HepG2 (cell line): ENCODE measurements at regions not wholly inside any gene's neighbourhood (a gene's known extent, or its start where the extent isn't known, plus 50 kb on each side); places are given as distances from the start of the nearest gene placed in this dataset.

ENCODE experiments used
- ATAC-seq: fragments of 200-7000 bp; cut with Tn5 transposase; 3 replicates; pipeline ENCODE4 v1.9.1; 2020; ENCODE audit warnings: mild to moderate bottlenecking, moderate library complexity
- BruUV-seq: library from RNA; stranded (reverse); fragments of 400-500 nt; replicated peaks from 2 replicates; lab custom pipeline; 2021; lab: Mats Ljungman, UMichigan
- CTCF ChIA-PET: fragments of 300-600 bp; formaldehyde crosslinking; extraction: SDS; loops from one replicate; lab custom pipeline; 2021; ENCODE audit warnings: low total read pairs, inconsistent platforms, low intra/inter-chr PET ratio; lab: Yijun Ruan, JAX
- POLR2A ChIA-PET: fragments of 350-600 bp; sonication (Branson Sonifier 250); formaldehyde crosslinking; loops from one replicate; lab custom pipeline; 2020; ENCODE audit warnings: antibody characterized with exemption, inconsistent platforms; lab: Yijun Ruan, JAX
- DNase-seq: peaks from one replicate; pipeline ENCODE4 v3.0.0-alpha.2; 2015; ENCODE audit warnings: low spot score
- FAIRE-seq: peaks from 3 replicates; lab custom pipeline; 2011; peaks lifted over from hg19 to GRCh38; lab: Jason Lieb, UNC
- H2AFZ ChIP-seq: one replicate; pipeline ENCODE4 v1.6.1; 2011; ENCODE audit warnings: low read length, inconsistent platforms
- H3K27ac ChIP-seq: fragments of 300-600 bp; 3 replicates; pipeline ENCODE4 v1.8.0; 2011; ENCODE audit warnings: mixed run types, mild to moderate bottlenecking, mixed read lengths, low read length, inconsistent platforms; ENCODE audit not compliant: insufficient read depth; ENCODE audit errors: extremely low read length
- H3K27me3 ChIP-seq, 2 experiments: fragments of 200-600 bp in 1 of 2; 2 replicates in 1 of 2; 3 replicates in 1 of 2; pipeline versions ENCODE4 v1.6.0 to v1.8.0; 2011; ENCODE audit warnings: low read length in 2 of 2, mild to moderate bottlenecking in 2 of 2, moderate library complexity in 2 of 2, inconsistent platforms in 1 of 2; ENCODE audit not compliant: insufficient read depth in 2 of 2, control insufficient read depth in 1 of 2
- H3K36me3 ChIP-seq, 2 experiments: fragments of 200-600 bp in 1 of 2; replicated peaks in 1 of 2; 2 replicates in 1 of 2; 3 replicates in 1 of 2; pipeline versions ENCODE4 v1.5.1 to v1.8.0; 2011; ENCODE audit warnings: low read length in 2 of 2, inconsistent platforms in 1 of 2; ENCODE audit not compliant: insufficient read depth in 2 of 2, control insufficient read depth in 1 of 2
- H3K4me1 ChIP-seq: 2 replicates; pipeline ENCODE4 v1.5.1; 2012; ENCODE audit warnings: low read length, inconsistent platforms; ENCODE audit not compliant: insufficient read depth
- H3K4me2 ChIP-seq: 2 replicates; pipeline ENCODE4 v1.6.0; 2011; ENCODE audit warnings: low read depth, low read length, inconsistent platforms
- H3K4me3 ChIP-seq, 3 experiments: fragments of 200-600 bp in 1 of 3; sonication (generic), shearing (Covaris generic) in 1 of 3; replicated peaks in 1 of 3; 2 replicates each; pipeline ENCODE4 v1.5.1; 2011 to 2016; ENCODE audit warnings: low read length in 3 of 3, inconsistent platforms in 2 of 3, low read depth in 2 of 3, mild to moderate bottlenecking in 2 of 3, control low read depth in 1 of 3, mixed read lengths in 1 of 3; ENCODE audit not compliant: insufficient read depth in 1 of 3
- H3K79me2 ChIP-seq: one replicate; pipeline ENCODE4 v1.6.1; 2011; ENCODE audit warnings: low read length, inconsistent platforms; ENCODE audit not compliant: insufficient read depth
- H3K9ac ChIP-seq: 2 replicates; pipeline ENCODE4 v1.6.0; 2011; ENCODE audit warnings: mild to moderate bottlenecking, low read depth, low read length, inconsistent platforms; ENCODE audit not compliant: insufficient read depth
- H3K9me3 ChIP-seq: 2 replicates; pipeline ENCODE4 v1.5.1; 2012; ENCODE audit warnings: mild to moderate bottlenecking, low read length
- H4K20me1 ChIP-seq: 2 replicates; pipeline ENCODE4 v1.6.0; 2011; ENCODE audit warnings: inconsistent platforms, mild to moderate bottlenecking, low read length, moderate library complexity; ENCODE audit not compliant: insufficient read depth
- ESRRA ChIP-seq: sonication (generic); formaldehyde crosslinking; IDR thresholded peaks from 2 replicates; pipeline ENCODE4 v1.5.1; 2020; ENCODE audit warnings: mild to moderate bottlenecking, low read depth, missing genetic modification reagents
- FOXO1 ChIP-seq: sonication (generic); formaldehyde crosslinking; IDR thresholded peaks from 2 replicates; pipeline ENCODE4 v1.4.0; 2020; ENCODE audit warnings: missing genetic modification reagents
- MEIS1 ChIP-seq: sonication (generic); formaldehyde crosslinking; IDR thresholded peaks from 2 replicates; pipeline ENCODE4 v1.9.0; 2021; ENCODE audit warnings: mild to moderate bottlenecking, missing genetic modification reagents, moderate library complexity, borderline replicate concordance
- MIER2 ChIP-seq: IDR thresholded peaks from 2 replicates; pipeline ENCODE4 v1.6.1; 2016; ENCODE audit warnings: missing biosample characterization, missing genetic modification reagents
- MTF1 ChIP-seq: sonication (generic); formaldehyde crosslinking; IDR thresholded peaks from 2 replicates; pipeline ENCODE4 v1.5.0; 2020; ENCODE audit warnings: missing genetic modification reagents
- SMAD9 ChIP-seq: sonication (generic); formaldehyde crosslinking; IDR thresholded peaks from 2 replicates; pipeline ENCODE4 v1.5.1; 2020; ENCODE audit warnings: mild to moderate bottlenecking, missing genetic modification reagents
- SP5 ChIP-seq: IDR thresholded peaks from 2 replicates; pipeline ENCODE4 v1.6.1; 2016; ENCODE audit warnings: low read depth, borderline replicate concordance
- TP53 ChIP-seq: sonication (generic); formaldehyde crosslinking; conservative IDR thresholded peaks from 2 replicates; pipeline ENCODE4 v1.4.0; 2020; ENCODE audit warnings: missing genetic modification reagents
- ZFP41 ChIP-seq: sonication (generic); formaldehyde crosslinking; IDR thresholded peaks from 2 replicates; pipeline ENCODE4 v1.4.0; 2020; ENCODE audit warnings: mild to moderate bottlenecking, missing genetic modification reagents, borderline replicate concordance
- ZNF766 ChIP-seq: sonication (generic); formaldehyde crosslinking; IDR thresholded peaks from 2 replicates; pipeline ENCODE4 v1.5.0; 2020; ENCODE audit warnings: missing genetic modification reagents, borderline replicate concordance
- WGBS: methylation state at CpG from one replicate; pipeline ENCODE4 v1.1.6; 2017; ENCODE audit warnings: low lambda C conversion rate; 5-methylcytosine and 5-hydroxymethylcytosine counted together
- in situ Hi-C: cut with HindIII; loops from 2 replicates; pipeline ENCODE4 v1.10.0; 2017; ENCODE audit warnings: low pct_unique_long_range_greater_than_20kb; ENCODE audit not compliant: extremely low pct_ligation_motif_present
- intact Hi-C: fragments of 100-400 bp; cut with micrococcal nuclease; formaldehyde crosslinking; loops from one replicate; pipeline ENCODE4 v1.10.0; 2022; ENCODE audit not compliant: unreplicated experiment
- TF ChIP-seq, protein P1 (sequence below), 2 experiments: sonication (generic) in 1 of 2; formaldehyde crosslinking in 1 of 2; IDR thresholded peaks; 2 replicates each; pipeline versions ENCODE4 v1.6.1 to v1.9.0; 2014 to 2022; ENCODE audit warnings: antibody characterized with exemption in 1 of 2, borderline replicate concordance in 1 of 2, inconsistent platforms in 1 of 2, low read depth in 1 of 2, missing genetic modification reagents in 1 of 2
- TF ChIP-seq, protein P2 (sequence below): sonication (generic); formaldehyde crosslinking; IDR thresholded peaks from 2 replicates; pipeline ENCODE4 v1.8.1; 2023; ENCODE audit warnings: missing genetic modification reagents, inconsistent platforms, borderline replicate concordance

DNA sequence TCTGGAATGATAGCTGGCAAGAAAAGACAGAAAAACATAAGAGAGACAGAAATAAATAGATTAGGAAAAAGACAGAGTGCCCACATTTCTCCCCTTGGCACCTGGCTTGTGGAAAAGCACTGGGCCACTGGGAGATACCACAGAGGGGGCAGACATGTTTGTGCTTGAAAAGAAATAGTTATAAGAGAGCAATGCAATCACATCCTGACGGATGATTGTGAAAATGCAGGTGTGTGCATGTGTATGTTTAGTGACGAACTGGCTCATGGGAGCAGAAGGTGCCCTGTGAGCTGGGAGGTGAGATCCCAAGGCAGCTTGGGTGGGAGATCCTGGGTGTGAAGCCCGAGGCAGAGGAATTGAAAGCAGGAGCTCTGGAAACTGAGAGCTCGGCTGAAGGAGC is 617.9 kb downstream of the BCOR start (continued):
- TF ChIP-seq FOXO1 (no peak), MEIS1 (no peak), ESRRA (CRISPR knock-in tag) (no peak), MIER2 (CRISPR knock-in tag) (no peak)

DNA sequence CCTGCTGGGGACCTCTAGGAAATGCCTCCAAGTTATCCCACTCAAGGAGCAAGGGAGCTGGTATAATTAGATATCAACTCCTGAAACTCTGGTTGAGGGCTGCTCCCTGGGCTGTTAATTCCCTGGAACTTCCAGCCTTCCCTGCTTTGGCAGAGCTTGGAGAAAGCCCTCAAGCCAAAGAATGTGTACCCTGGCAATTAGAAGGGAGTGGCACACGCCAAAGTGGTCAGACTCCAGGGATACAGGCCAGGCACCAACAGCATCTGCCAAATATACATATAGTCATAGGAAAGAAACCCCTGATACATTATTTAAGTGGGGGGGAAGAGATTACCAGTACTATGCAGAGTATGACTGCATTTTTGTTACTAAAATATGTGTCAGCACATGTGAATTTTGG is 616.8 kb downstream of the BCOR start:
- Histone ChIP-seq H3K4me2 (no peak overlapping the region), H3K4me3 (no peak overlapping the region), H3K4me1 (no peaks in the 10 kb centered on the region), H3K27ac (no peak overlapping the region), H3K79me2 (no peaks in the 10 kb centered on the region), H3K9ac (no peak overlapping the region), H3K36me3 (no peaks in the 10 kb centered on the region), H4K20me1 (no peaks in the 10 kb centered on the region), H3K9me3 (no peaks in the 10 kb centered on the region), H3K27me3 (no peaks in the 10 kb centered on the region), H2AFZ (no peak overlapping the region)
- in situ Hi-C loops: no loop called here
- intact Hi-C loops: no loop called here
- ChIA-PET POLR2A (no interaction called here), CTCF (no interaction called here)
- 0% methylated on average over 1 of the region's 1 CpG for WGBS
- no peak for FAIRE-seq
- no peak for DNase-seq
- no TSS peak for BruUV-seq
- TF ChIP-seq ZFP41 (CRISPR knock-in tag): no peak
- TF ChIP-seq ZNF766 (CRISPR knock-in tag): no peak
- TF ChIP-seq, protein P1, sequence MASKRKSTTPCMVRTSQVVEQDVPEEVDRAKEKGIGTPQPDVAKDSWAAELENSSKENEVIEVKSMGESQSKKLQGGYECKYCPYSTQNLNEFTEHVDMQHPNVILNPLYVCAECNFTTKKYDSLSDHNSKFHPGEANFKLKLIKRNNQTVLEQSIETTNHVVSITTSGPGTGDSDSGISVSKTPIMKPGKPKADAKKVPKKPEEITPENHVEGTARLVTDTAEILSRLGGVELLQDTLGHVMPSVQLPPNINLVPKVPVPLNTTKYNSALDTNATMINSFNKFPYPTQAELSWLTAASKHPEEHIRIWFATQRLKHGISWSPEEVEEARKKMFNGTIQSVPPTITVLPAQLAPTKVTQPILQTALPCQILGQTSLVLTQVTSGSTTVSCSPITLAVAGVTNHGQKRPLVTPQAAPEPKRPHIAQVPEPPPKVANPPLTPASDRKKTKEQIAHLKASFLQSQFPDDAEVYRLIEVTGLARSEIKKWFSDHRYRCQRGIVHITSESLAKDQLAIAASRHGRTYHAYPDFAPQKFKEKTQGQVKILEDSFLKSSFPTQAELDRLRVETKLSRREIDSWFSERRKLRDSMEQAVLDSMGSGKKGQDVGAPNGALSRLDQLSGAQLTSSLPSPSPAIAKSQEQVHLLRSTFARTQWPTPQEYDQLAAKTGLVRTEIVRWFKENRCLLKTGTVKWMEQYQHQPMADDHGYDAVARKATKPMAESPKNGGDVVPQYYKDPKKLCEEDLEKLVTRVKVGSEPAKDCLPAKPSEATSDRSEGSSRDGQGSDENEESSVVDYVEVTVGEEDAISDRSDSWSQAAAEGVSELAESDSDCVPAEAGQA (IDR thresholded peaks at IDR 0.05; ENCODE audit: low read depth): no peak
- TF ChIP-seq, protein P1 (CRISPR knock-in tag; IDR thresholded peaks at IDR 0.05; ENCODE audit: borderline replicate concordance): no peak
- no peak for TF ChIP-seq MTF1 (CRISPR knock-in tag)
- no peak for TF ChIP-seq SMAD9 (CRISPR knock-in tag)
- no peak for TF ChIP-seq SP5 (CRISPR knock-in tag)
- TF ChIP-seq, protein P2, sequence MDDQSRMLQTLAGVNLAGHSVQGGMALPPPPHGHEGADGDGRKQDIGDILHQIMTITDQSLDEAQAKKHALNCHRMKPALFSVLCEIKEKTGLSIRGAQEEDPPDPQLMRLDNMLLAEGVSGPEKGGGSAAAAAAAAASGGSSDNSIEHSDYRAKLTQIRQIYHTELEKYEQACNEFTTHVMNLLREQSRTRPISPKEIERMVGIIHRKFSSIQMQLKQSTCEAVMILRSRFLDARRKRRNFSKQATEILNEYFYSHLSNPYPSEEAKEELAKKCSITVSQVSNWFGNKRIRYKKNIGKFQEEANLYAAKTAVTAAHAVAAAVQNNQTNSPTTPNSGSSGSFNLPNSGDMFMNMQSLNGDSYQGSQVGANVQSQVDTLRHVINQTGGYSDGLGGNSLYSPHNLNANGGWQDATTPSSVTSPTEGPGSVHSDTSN (CRISPR knock-in tag): no peak
- TF ChIP-seq TP53 (CRISPR knock-in tag): no peak
- no peak for ATAC-seq
